ENCODE measurements at regions not wholly inside any gene's neighbourhood (a gene's known extent, or its start where the extent isn't known, plus 50 kb on each side); places are given as distances from the start of the nearest gene placed in this dataset.

DNA sequence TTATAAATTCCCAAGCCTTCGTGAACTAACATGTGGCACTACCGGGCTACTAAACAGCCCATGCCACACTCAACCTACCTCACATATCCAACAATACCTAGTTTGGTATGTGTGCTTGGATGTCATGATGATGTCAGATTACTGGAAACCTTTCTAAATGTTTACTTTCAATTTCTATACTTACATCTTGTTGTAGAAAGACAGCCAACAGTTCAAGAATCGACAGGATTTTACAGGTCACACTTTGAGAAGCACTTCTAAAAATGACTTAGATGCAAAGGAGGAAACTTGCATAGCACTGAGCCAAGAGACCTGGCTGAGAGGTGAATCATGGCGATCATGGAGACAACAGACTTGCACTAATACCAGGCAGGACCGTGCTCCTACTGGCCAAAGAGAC, 209.9 kb downstream of the COL4A1 start:
- H3K79me2 ChIP-seq (ENCODE audit: control insufficient read depth, insufficient read depth, low read length) = no peaks in the 10 kb centered on the region
- no peak overlapping the region for H3K4me2 ChIP-seq (ENCODE audit: low read length)
- H3K9ac ChIP-seq (ENCODE audit: low read length) = no peak overlapping the region
- H2BK15ac ChIP-seq (replicated peaks; ENCODE audit: low read depth) = no peak overlapping the region
- no peak overlapping the region for H3K4me3 ChIP-seq (ENCODE audit: low read length)
- H3K36me3 ChIP-seq (ENCODE audit: control insufficient read depth, insufficient read depth, low read length) = no peaks in the 10 kb centered on the region
- no peak overlapping the region for H3K23ac ChIP-seq (ENCODE audit: low read length)
- no CpG with 5 or more reads among the region's 5 CpGs for WGBS (ENCODE audit: extremely low coverage, insufficient coverage, low lambda C conversion rate)
- no peak overlapping the region for H4K5ac ChIP-seq (ENCODE audit: low read length)
- H4K8ac ChIP-seq (ENCODE audit: low read depth, low read length) = no peak overlapping the region
- no peak overlapping the region for H2BK5ac ChIP-seq (ENCODE audit: low read length)
- no peak overlapping the region for H3K27ac ChIP-seq (ENCODE audit: low read depth, low read length)
- H3K18ac ChIP-seq (ENCODE audit: low read length) = no peak overlapping the region
- no peak overlapping the region for H2BK120ac ChIP-seq (ENCODE audit: low read depth, low read length)
- H2AK5ac ChIP-seq (ENCODE audit: low read length) = no peak overlapping the region
- no peak for DNase-seq
- no peak overlapping the region for H3K56ac ChIP-seq (ENCODE audit: low read length)
- H3K79me1 ChIP-seq (ENCODE audit: low read length) = no peaks in the 10 kb centered on the region
- no peak overlapping the region for H3K4ac ChIP-seq (ENCODE audit: low read depth, low read length)
- no peaks in the 10 kb centered on the region for H3K27me3 ChIP-seq (ENCODE audit: insufficient read depth, low read length, poor library complexity)
- no peaks in the 10 kb centered on the region for H3K4me1 ChIP-seq (ENCODE audit: control insufficient read depth, low read depth, low read length)

DNA sequence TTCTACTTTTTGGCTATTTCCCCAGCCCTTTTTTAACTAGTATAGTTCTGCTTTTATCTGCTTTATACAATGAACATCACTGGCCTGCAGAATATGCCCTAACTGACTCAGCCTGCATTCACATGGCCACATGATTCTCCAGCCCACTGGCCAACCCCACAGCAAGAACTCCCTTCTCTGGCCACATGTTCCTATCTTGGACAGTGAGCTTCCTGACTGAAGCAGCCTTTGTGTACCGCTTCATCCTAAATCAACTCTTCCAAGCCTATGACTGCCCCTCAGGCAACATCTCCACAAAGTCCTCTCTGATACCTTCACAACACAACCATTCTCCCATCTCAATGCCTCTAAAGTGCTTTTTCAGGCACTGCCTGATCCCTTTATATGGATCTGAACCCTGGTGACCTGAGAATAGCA, 214.1 kb downstream of the COL4A1 start:
- Histone ChIP-seq H2BK120ac (ENCODE audit: low read depth, low read length) (no peak overlapping the region), H4K5ac (ENCODE audit: low read length) (no peak overlapping the region), H2AK5ac (ENCODE audit: low read length) (no peak overlapping the region), H3K18ac (ENCODE audit: low read length) (no peak overlapping the region), H2BK15ac (replicated peaks; ENCODE audit: low read depth) (no peak overlapping the region), H3K4me1 (ENCODE audit: control insufficient read depth, low read depth, low read length) (no peaks in the 10 kb centered on the region), H3K4ac (ENCODE audit: low read depth, low read length) (no peak overlapping the region), H3K27me3 (ENCODE audit: insufficient read depth, low read length, poor library complexity) (no peaks in the 10 kb centered on the region), H3K79me1 (ENCODE audit: low read length) (no peaks in the 10 kb centered on the region), H3K79me2 (ENCODE audit: control insufficient read depth, insufficient read depth, low read length) (no peaks in the 10 kb centered on the region), H2BK5ac (ENCODE audit: low read length) (no peak overlapping the region), H3K4me3 (ENCODE audit: low read length) (no peak overlapping the region), H4K8ac (ENCODE audit: low read depth, low read length) (no peak overlapping the region), H3K9ac (ENCODE audit: low read length) (no peak overlapping the region), H3K36me3 (ENCODE audit: control insufficient read depth, insufficient read depth, low read length) (no peaks in the 10 kb centered on the region), H3K23ac (ENCODE audit: low read length) (no peak overlapping the region), H3K4me2 (ENCODE audit: low read length) (no peak overlapping the region), H3K27ac (ENCODE audit: low read depth, low read length) (no peak overlapping the region), H3K56ac (ENCODE audit: low read length) (no peak overlapping the region)
- no peak for DNase-seq
- no CpG with 5 or more reads among the region's 1 CpG for WGBS (ENCODE audit: extremely low coverage, insufficient coverage, low lambda C conversion rate)

DNA sequence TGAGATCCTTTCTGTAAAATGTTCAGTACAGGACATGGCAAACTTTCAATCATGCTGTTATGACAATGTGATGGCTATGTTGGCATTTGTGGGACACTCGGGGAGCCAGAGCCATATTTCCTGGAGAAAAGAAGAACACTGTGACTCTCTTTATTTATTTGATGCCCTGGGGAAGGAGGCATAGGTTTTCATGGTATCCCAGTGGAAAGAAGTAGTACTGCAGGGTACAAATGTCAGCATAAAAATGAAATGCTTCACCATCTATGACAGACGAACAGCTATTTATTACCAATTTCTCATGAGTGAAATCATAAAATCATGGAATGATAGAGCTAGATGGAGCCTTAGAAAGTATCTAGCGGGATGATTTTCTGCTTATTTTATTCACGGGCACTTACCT, 217.1 kb downstream of the COL4A1 start:
- Histone ChIP-seq H3K18ac (ENCODE audit: low read length) (no peak overlapping the region), H2BK5ac (ENCODE audit: low read length) (no peak overlapping the region), H3K4ac (ENCODE audit: low read depth, low read length) (no peak overlapping the region), H3K9ac (ENCODE audit: low read length) (no peak overlapping the region), H4K8ac (ENCODE audit: low read depth, low read length) (no peak overlapping the region), H3K23ac (ENCODE audit: low read length) (no peak overlapping the region), H2BK120ac (ENCODE audit: low read depth, low read length) (no peak overlapping the region), H3K27ac (ENCODE audit: low read depth, low read length) (no peak overlapping the region), H3K27me3 (ENCODE audit: insufficient read depth, low read length, poor library complexity) (no peaks in the 10 kb centered on the region), H3K56ac (ENCODE audit: low read length) (no peak overlapping the region), H3K4me1 (ENCODE audit: control insufficient read depth, low read depth, low read length) (no peaks in the 10 kb centered on the region), H4K5ac (ENCODE audit: low read length) (no peak overlapping the region), H2AK5ac (ENCODE audit: low read length) (no peak overlapping the region), H3K4me3 (ENCODE audit: low read length) (no peak overlapping the region), H2BK15ac (replicated peaks; ENCODE audit: low read depth) (no peak overlapping the region), H3K4me2 (ENCODE audit: low read length) (no peak overlapping the region), H3K36me3 (ENCODE audit: control insufficient read depth, insufficient read depth, low read length) (no peaks in the 10 kb centered on the region), H3K79me2 (ENCODE audit: control insufficient read depth, insufficient read depth, low read length) (no peaks in the 10 kb centered on the region), H3K79me1 (ENCODE audit: low read length) (no peaks in the 10 kb centered on the region)
- no CpG with 5 or more reads among the region's 4 CpGs for WGBS (ENCODE audit: extremely low coverage, insufficient coverage, low lambda C conversion rate)
- DNase-seq = no peak

- Histone ChIP-seq H3K79me1 (ENCODE audit: low read length) (no peaks in the 10 kb centered on the region), H2BK15ac (replicated peaks; ENCODE audit: low read depth) (no peak overlapping the region), H3K27me3 (ENCODE audit: insufficient read depth, low read length, poor library complexity) (no peaks in the 10 kb centered on the region), H2BK120ac (ENCODE audit: low read depth, low read length) (no peak overlapping the region), H2BK5ac (ENCODE audit: low read length) (no peak overlapping the region), H3K23ac (ENCODE audit: low read length) (no peak overlapping the region), H3K27ac (ENCODE audit: low read depth, low read length) (no peak overlapping the region), H3K79me2 (ENCODE audit: control insufficient read depth, insufficient read depth, low read length) (no peaks in the 10 kb centered on the region), H4K8ac (ENCODE audit: low read depth, low read length) (no peak overlapping the region), H3K56ac (ENCODE audit: low read length) (no peak overlapping the region), H3K4me1 (ENCODE audit: control insufficient read depth, low read depth, low read length) (no peaks in the 10 kb centered on the region), H3K4ac (ENCODE audit: low read depth, low read length) (no peak overlapping the region), H3K4me2 (ENCODE audit: low read length) (no peak overlapping the region), H3K9ac (ENCODE audit: low read length) (no peak overlapping the region), H4K5ac (ENCODE audit: low read length) (no peak overlapping the region), H2AK5ac (ENCODE audit: low read length) (no peak overlapping the region), H3K18ac (ENCODE audit: low read length) (no peak overlapping the region), H3K36me3 (ENCODE audit: control insufficient read depth, insufficient read depth, low read length) (no peaks in the 10 kb centered on the region), H3K4me3 (ENCODE audit: low read length) (no peak overlapping the region)
- no peak for DNase-seq
Measured at GRCh38 chr13:110089100-110089499, 217.9 kb downstream of the COL4A1 start.

- H3K79me1 ChIP-seq (ENCODE audit: low read length) = no peaks in the 10 kb centered on the region
Measured at GRCh38 chr13:110073982-110074381, 233.0 kb downstream of the COL4A1 start.

GRCh38 chr13:110070511-110071120, 236.3 kb downstream of the COL4A1 start:
- Histone ChIP-seq H3K18ac (ENCODE audit: low read length) (no peak overlapping the region), H3K27me3 (ENCODE audit: insufficient read depth, low read length, poor library complexity) (no peaks in the 10 kb centered on the region), H2BK15ac (replicated peaks; ENCODE audit: low read depth) (no peak overlapping the region), H3K4me1 (ENCODE audit: control insufficient read depth, low read depth, low read length) (no peaks in the 10 kb centered on the region), H3K4ac (ENCODE audit: low read depth, low read length) (no peak overlapping the region), H2BK5ac (ENCODE audit: low read length) (no peak overlapping the region), H3K79me1 (ENCODE audit: low read length) (no peaks in the 10 kb centered on the region), H3K4me3 (ENCODE audit: low read length) (no peak overlapping the region), H3K23ac (ENCODE audit: low read length) (no peak overlapping the region), H2BK120ac (ENCODE audit: low read depth, low read length) (no peak overlapping the region), H3K36me3 (ENCODE audit: control insufficient read depth, insufficient read depth, low read length) (no peaks in the 10 kb centered on the region), H3K27ac (ENCODE audit: low read depth, low read length) (no peak overlapping the region), H3K79me2 (ENCODE audit: control insufficient read depth, insufficient read depth, low read length) (no peaks in the 10 kb centered on the region), H4K5ac (ENCODE audit: low read length) (no peak overlapping the region), H2AK5ac (ENCODE audit: low read length) (no peak overlapping the region), H3K9ac (ENCODE audit: low read length) (no peak overlapping the region), H4K8ac (ENCODE audit: low read depth, low read length) (no peak overlapping the region), H3K56ac (ENCODE audit: low read length) (no peak overlapping the region), H3K4me2 (ENCODE audit: low read length) (no peak overlapping the region)
- 100% methylated on average over 1 of the region's 9 CpGs for WGBS (ENCODE audit: extremely low coverage, insufficient coverage, low lambda C conversion rate)
- no peak for DNase-seq

More at GRCh38 chr13:110073982-110074381, 233.0 kb downstream of the COL4A1 start:
- Histone ChIP-seq H4K5ac (ENCODE audit: low read length) (no peak overlapping the region), H3K4ac (ENCODE audit: low read depth, low read length) (no peak overlapping the region), H3K36me3 (ENCODE audit: control insufficient read depth, insufficient read depth, low read length) (no peaks in the 10 kb centered on the region), H3K56ac (ENCODE audit: low read length) (no peak overlapping the region), H3K4me1 (ENCODE audit: control insufficient read depth, low read depth, low read length) (no peaks in the 10 kb centered on the region), H2BK15ac (replicated peaks; ENCODE audit: low read depth) (no peak overlapping the region), H4K8ac (ENCODE audit: low read depth, low read length) (no peak overlapping the region), H3K27me3 (ENCODE audit: insufficient read depth, low read length, poor library complexity) (no peaks in the 10 kb centered on the region), H2AK5ac (ENCODE audit: low read length) (no peak overlapping the region), H3K18ac (ENCODE audit: low read length) (no peak overlapping the region), H3K27ac (ENCODE audit: low read depth, low read length) (no peak overlapping the region), H3K23ac (ENCODE audit: low read length) (no peak overlapping the region), H2BK5ac (ENCODE audit: low read length) (no peak overlapping the region), H3K79me2 (ENCODE audit: control insufficient read depth, insufficient read depth, low read length) (no peaks in the 10 kb centered on the region), H3K9ac (ENCODE audit: low read length) (no peak overlapping the region), H3K4me3 (ENCODE audit: low read length) (no peak overlapping the region), H3K4me2 (ENCODE audit: low read length) (no peak overlapping the region), H2BK120ac (ENCODE audit: low read depth, low read length) (no peak overlapping the region)
- DNase-seq = peak; percentile 42
- WGBS (ENCODE audit: extremely low coverage, insufficient coverage, low lambda C conversion rate) = no CpG with 5 or more reads among the region's 6 CpGs
